Ishikawa (cell line): ENCODE measurements at regions not wholly inside any gene's neighbourhood (a gene's known extent, or its start where the extent isn't known, plus 50 kb on each side); places are given as distances from the start of the nearest gene placed in this dataset.

Experiments
- CEBPB ChIP-seq: IDR thresholded peaks from 2 replicates; pipeline ENCODE4 v1.6.1; 2012
- CREB1 ChIP-seq: IDR thresholded peaks from 2 replicates; pipeline ENCODE4 v1.6.1; 2012; ENCODE audit warnings: low read depth
- EGR1 ChIP-seq: IDR thresholded peaks from 2 replicates; pipeline ENCODE4 v1.6.1; 2012
- EP300 ChIP-seq: IDR thresholded peaks from 2 replicates; pipeline ENCODE4 v1.6.1; 2012; ENCODE audit warnings: borderline replicate concordance
- FOXM1 ChIP-seq: IDR thresholded peaks from 2 replicates; pipeline ENCODE4 v1.6.1; 2012; ENCODE audit warnings: low read depth, borderline replicate concordance
- MAX ChIP-seq: IDR thresholded peaks from 2 replicates; pipeline ENCODE4 v1.6.1; 2012
- NFIC ChIP-seq: IDR thresholded peaks from 2 replicates; pipeline ENCODE4 v1.6.1; 2012
- RAD21 ChIP-seq: IDR thresholded peaks from 2 replicates; pipeline ENCODE4 v1.6.1; 2012; ENCODE audit warnings: low read depth
- REST ChIP-seq: IDR thresholded peaks from 2 replicates; pipeline ENCODE4 v1.6.1; 2012; ENCODE audit warnings: low read depth, mild to moderate bottlenecking
- TAF1 ChIP-seq: IDR thresholded peaks from 2 replicates; pipeline ENCODE4 v1.6.1; 2012; ENCODE audit warnings: low read depth, mild to moderate bottlenecking
- TCF12 ChIP-seq: IDR thresholded peaks from 2 replicates; pipeline ENCODE4 v1.6.1; 2012; ENCODE audit warnings: low read depth
- TEAD4 ChIP-seq: IDR thresholded peaks from 2 replicates; pipeline ENCODE4 v1.6.1; 2012
- USF1 ChIP-seq: IDR thresholded peaks from 2 replicates; pipeline ENCODE4 v1.6.1; 2012
- YY1 ChIP-seq: IDR thresholded peaks from 2 replicates; pipeline ENCODE4 v1.6.1; 2012; ENCODE audit warnings: low read depth
- ZBTB7A ChIP-seq: IDR thresholded peaks from 2 replicates; pipeline ENCODE4 v1.6.1; 2012; ENCODE audit warnings: low read depth

- no peak for TF ChIP-seq TAF1
- no peak for TF ChIP-seq CREB1
- TF ChIP-seq TCF12 = no peak
- TF ChIP-seq EP300 = no peak
- TF ChIP-seq FOXM1 = no peak
- no peak for TF ChIP-seq EGR1
- no peak for TF ChIP-seq MAX
- no peak for TF ChIP-seq REST
- TF ChIP-seq RAD21 = no peak
- TF ChIP-seq CEBPB = no peak
- no peak for TF ChIP-seq TEAD4
- no peak for TF ChIP-seq YY1
- TF ChIP-seq USF1 = no peak
- no peak for TF ChIP-seq ZBTB7A
- TF ChIP-seq NFIC = no peak
Measured at GRCh38 chr9:129428864-129429577, 191.9 kb downstream of the C9orf50 start.

GRCh38 chr9:129427149-129427548 is 193.8 kb downstream of the C9orf50 start:
- no peak for TF ChIP-seq CREB1
- TF ChIP-seq TCF12 = no peak
- TF ChIP-seq USF1 = no peak
- no peak for TF ChIP-seq RAD21
- TF ChIP-seq EGR1 = no peak
- TF ChIP-seq EP300 = no peak
- TF ChIP-seq TEAD4 = no peak
- no peak for TF ChIP-seq YY1
- no peak for TF ChIP-seq MAX
- no peak for TF ChIP-seq CEBPB
- no peak for TF ChIP-seq NFIC
- TF ChIP-seq REST = no peak
- TF ChIP-seq ZBTB7A = no peak

GRCh38 chr9:129423216-129423615 is 197.7 kb downstream of the C9orf50 start:
- no peak for TF ChIP-seq ZBTB7A

GRCh38 chr9:129422843-129423192 is 198.1 kb downstream of the C9orf50 start:
- TF ChIP-seq EP300 (no peak), RAD21 (no peak), TCF12 (no peak), EGR1 (no peak), USF1 (no peak), NFIC (no peak), TEAD4 (no peak), CEBPB (no peak), CREB1 (no peak), MAX (no peak), FOXM1 (no peak), TAF1 (no peak), REST (no peak), YY1 (no peak), ZBTB7A (no peak)
